Fibroblast of mammary gland (primary cell): ENCODE measurements at regions not wholly inside any gene's neighbourhood (a gene's known extent, or its start where the extent isn't known, plus 50 kb on each side); places are given as distances from the start of the nearest gene placed in this dataset.

Experiments
- DNase-seq: peaks from one replicate; pipeline ENCODE4 v3.0.0-alpha.2; 2010; ENCODE audit warnings: low read depth
- H3K4me3 ChIP-seq: 2 replicates; pipeline ENCODE4 v1.5.1; 2011; ENCODE audit warnings: low read depth, mild to moderate bottlenecking, low read length, moderate library complexity; ENCODE audit not compliant: control insufficient read depth
- TF ChIP-seq, protein P1 (sequence below): conservative IDR thresholded peaks from 2 replicates; pipeline ENCODE4 v1.5.1; 2011; ENCODE audit warnings: low read depth, low read length, inconsistent platforms; ENCODE audit not compliant: control insufficient read depth, insufficient read depth

DNA sequence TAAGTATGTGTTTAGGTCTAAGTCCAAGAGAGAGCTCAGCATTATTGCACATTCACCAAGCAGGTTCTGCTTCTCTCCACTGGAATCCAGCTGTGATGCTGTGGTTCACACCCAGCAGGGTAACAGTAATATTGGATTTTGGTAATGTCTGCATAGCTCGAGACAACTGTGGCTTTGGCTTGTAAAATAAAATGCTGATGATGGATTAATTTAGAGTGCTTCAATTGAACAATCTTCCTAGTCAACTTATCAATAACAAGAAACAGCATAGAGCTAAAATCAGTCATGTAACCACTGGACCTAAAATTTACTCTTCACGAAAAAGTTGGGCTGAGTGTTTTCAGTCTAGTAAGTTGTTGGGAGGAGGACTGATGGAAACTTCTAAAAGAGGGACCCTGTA lies 709.2 kb downstream of the TYW1 start:
- no peak for DNase-seq
- TF ChIP-seq, protein P1, sequence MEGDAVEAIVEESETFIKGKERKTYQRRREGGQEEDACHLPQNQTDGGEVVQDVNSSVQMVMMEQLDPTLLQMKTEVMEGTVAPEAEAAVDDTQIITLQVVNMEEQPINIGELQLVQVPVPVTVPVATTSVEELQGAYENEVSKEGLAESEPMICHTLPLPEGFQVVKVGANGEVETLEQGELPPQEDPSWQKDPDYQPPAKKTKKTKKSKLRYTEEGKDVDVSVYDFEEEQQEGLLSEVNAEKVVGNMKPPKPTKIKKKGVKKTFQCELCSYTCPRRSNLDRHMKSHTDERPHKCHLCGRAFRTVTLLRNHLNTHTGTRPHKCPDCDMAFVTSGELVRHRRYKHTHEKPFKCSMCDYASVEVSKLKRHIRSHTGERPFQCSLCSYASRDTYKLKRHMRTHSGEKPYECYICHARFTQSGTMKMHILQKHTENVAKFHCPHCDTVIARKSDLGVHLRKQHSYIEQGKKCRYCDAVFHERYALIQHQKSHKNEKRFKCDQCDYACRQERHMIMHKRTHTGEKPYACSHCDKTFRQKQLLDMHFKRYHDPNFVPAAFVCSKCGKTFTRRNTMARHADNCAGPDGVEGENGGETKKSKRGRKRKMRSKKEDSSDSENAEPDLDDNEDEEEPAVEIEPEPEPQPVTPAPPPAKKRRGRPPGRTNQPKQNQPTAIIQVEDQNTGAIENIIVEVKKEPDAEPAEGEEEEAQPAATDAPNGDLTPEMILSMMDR = no peak
- no peak overlapping the region for H3K4me3 ChIP-seq

GRCh38 chr7:67711706-67712105 lies 715.1 kb downstream of the TYW1 start:
- TF ChIP-seq, protein P1 = no peak
- no peak overlapping the region for H3K4me3 ChIP-seq
- no peak for DNase-seq

GRCh38 chr7:67713451-67714056 lies 716.9 kb downstream of the TYW1 start:
- DNase-seq = no peak
- TF ChIP-seq, protein P1 = no peak
- H3K4me3 ChIP-seq = no peak overlapping the region

GRCh38 chr7:67716729-67717128 lies 720.1 kb downstream of the TYW1 start:
- no peak for DNase-seq
- TF ChIP-seq, protein P1 = no peak

DNA sequence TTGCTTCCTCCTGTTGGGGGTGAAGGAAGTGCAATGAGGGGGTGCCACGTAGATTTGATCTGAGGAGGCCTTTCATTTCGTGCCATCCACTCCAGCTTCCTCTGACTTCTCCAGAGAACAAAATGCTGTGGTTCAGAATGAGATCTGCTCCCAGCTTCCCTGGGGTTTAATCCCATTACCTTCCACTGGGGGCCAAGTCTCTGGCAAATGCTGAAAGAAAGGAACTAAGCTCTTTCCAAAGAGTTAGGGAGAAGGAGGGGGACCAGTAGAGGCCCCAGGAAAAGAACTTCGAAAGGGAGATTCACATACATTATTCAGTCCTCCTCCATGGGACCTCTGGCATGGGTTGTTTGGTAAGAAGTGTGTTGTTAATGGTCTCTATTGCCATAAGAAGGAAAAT lies 727.0 kb downstream of the TYW1 start:
- DNase-seq = no peak
- no peak overlapping the region for H3K4me3 ChIP-seq
- TF ChIP-seq, protein P1 = no peak

More at GRCh38 chr7:67716729-67717128, 720.1 kb downstream of the TYW1 start:
- H3K4me3 ChIP-seq = no peak overlapping the region

DNA sequence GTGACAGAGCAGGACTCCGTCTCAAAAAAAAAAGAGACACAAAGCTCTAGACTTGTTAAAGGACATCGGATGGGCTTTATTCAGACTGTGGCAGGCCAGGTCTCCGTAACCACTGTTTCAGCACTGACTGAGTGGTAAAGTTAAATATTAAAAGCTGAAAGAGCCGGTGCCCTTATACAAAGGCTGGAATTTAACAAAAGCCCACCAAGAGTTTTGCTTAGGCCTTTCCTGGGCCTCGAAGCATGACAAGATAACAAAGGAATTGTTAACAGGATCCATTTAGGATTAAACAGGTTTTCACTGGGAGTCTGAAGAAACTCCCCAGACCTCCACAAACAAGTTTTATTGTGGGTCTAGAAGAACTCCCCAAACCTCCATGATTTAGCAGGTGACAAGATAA lies 727.8 kb downstream of the TYW1 start:
- TF ChIP-seq, protein P1 = no peak
- no peak overlapping the region for H3K4me3 ChIP-seq
- no peak for DNase-seq

DNA sequence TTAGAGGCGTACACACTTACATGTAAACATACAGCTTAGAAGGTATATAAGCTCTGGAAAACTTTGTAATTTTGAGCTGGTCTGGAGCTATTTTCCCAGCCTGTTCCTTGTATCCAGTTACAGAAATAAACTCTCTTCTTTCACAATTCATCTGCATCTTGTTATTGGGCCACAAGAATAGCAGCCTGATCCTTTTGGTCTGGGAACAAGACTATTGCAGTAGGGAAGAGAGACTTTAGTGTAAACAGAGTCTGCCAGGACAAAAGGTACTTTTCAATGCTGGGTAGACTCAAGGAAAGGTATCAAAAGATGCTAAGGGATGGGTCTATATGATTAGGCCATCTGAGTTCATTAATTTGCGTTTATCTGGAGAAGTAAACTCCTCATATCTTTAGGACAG lies 728.3 kb downstream of the TYW1 start:
- TF ChIP-seq, protein P1 = no peak
- DNase-seq = no peak
- no peak overlapping the region for H3K4me3 ChIP-seq
